Transverse colon (tissue), 4 donors: ENCODE measurements at regions not wholly inside any gene's neighbourhood (a gene's known extent, or its start where the extent isn't known, plus 50 kb on each side); places are given as distances from the start of the nearest gene placed in this dataset.

Source experiments
- DNase-seq: peaks from one replicate; pipeline ENCODE4 v3.0.0-alpha.2; 2019
- H3K27ac ChIP-seq, 4 donors: fragments of 200-600 bp; sonication (generic); 2 replicates each; pipeline ENCODE4 v1.5.1; 2016 to 2018; ENCODE audit warnings: inconsistent platforms in 4 of 4
- H3K27me3 ChIP-seq: fragments of 200-600 bp; sonication (generic); 2 replicates; pipeline ENCODE4 v1.5.1; 2017; ENCODE audit warnings: inconsistent platforms
- H3K36me3 ChIP-seq, 4 donors: fragments of 200-600 bp; sonication (generic); 2 replicates each; pipeline ENCODE4 v1.5.1; 2017 to 2019; ENCODE audit warnings: inconsistent platforms in 4 of 4
- H3K4me1 ChIP-seq, 4 donors: fragments of 200-600 bp; sonication (generic); 2 replicates each; pipeline ENCODE4 v1.5.1; 2017 to 2020; ENCODE audit warnings: inconsistent platforms in 4 of 4
- H3K4me3 ChIP-seq, 4 donors: fragments of 200-600 bp; sonication (generic); 1 replicate in 1 of 4; 2 replicates in 3 of 4; pipeline versions ENCODE4 v1.5.1 to v1.6.1; 2017 to 2019; ENCODE audit warnings: inconsistent platforms in 4 of 4
- H3K9me3 ChIP-seq, 2 donors: fragments of 200-600 bp; sonication (generic); 2 replicates each; pipeline ENCODE4 v1.5.1; 2017 to 2019; ENCODE audit warnings: inconsistent platforms in 2 of 2
- EP300 ChIP-seq: sonication (generic); formaldehyde crosslinking; IDR thresholded peaks from one replicate; pipeline ENCODE4 v1.6.1; 2017; ENCODE audit warnings: antibody characterized with exemption, low read depth
- POLR2A ChIP-seq: fragments of 450-650 bp; IDR thresholded peaks from one replicate; pipeline ENCODE4 v1.6.1; 2016; ENCODE audit warnings: antibody characterized with exemption, mild to moderate bottlenecking, moderate library complexity
- POLR2AphosphoS5 ChIP-seq, 3 donors: sonication (generic); formaldehyde crosslinking; IDR thresholded peaks; one replicate each; pipeline ENCODE4 v1.6.1; 2016; ENCODE audit warnings: antibody characterized with exemption in 3 of 3
- WGBS, 2 donors: methylation state at CpG; one replicate each; pipeline ENCODE4 v1.1.5; 2018; ENCODE audit warnings: low coverage in 1 of 2; 5-methylcytosine and 5-hydroxymethylcytosine counted together
- in situ Hi-C, 4 donors: fragments of 200-750 bp; cut with MboI; loops; one replicate each; pipeline versions ENCODE4 v1.15.0 to v1.15.1; 2017; ENCODE audit warnings: low sequenced_read_pairs in 3 of 4, low pct_ligation_motif_present in 1 of 4, low pct_unique_long_range_greater_than_20kb in 1 of 4
- intact Hi-C: fragments of 100-400 bp; cut with DNase I; formaldehyde crosslinking; loops from one replicate; pipeline ENCODE4 v1.15.1; 2023; ENCODE audit warnings: low total_unique reads
- TF ChIP-seq, protein P1 (sequence below), 5 experiments: fragments of 200-600 bp in 3 of 5; fragments of 450-650 bp in 2 of 5; sonication (generic) in 3 of 5; IDR thresholded peaks; 1 replicate in 2 of 5; 2 replicates in 3 of 5; pipeline ENCODE4 v1.5.1; 2016 to 2017; ENCODE audit warnings: antibody characterized with exemption in 5 of 5, inconsistent platforms in 3 of 5, mild to moderate bottlenecking in 2 of 5, moderate library complexity in 1 of 5

DNA sequence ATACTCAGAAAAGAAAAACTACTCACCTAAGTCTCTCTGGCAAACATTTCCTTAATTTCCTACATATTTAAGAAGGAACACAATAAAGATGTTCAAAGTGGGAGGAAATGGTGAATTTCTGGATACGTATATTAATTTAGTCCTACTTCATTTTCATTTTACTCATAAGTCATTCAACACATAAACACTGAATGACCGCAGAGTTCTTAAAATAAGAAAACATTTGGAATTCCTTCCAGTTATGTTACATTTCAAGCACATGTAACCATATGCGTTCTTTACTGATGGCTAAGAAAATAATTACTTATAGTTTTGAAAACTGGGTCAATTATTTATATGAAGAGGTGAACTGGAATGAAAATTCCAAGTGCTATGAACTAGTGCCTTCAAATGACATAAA is 409.3 kb downstream of the BCAT1 start:
- no peaks in the 10 kb centered on the region for H3K9me3 ChIP-seq
- H3K36me3 ChIP-seq: no peaks in the 10 kb centered on the region
- 82% methylated on average over 3 of the region's 3 CpGs for WGBS, 2 donors
- no peak for DNase-seq
- H3K4me1 ChIP-seq: peaks cover 0 to 7% (median 0%) of the 10 kb centered on the region in 4 donors
- in situ Hi-C loops: no loop called here
- H3K27ac ChIP-seq: peak overlapping the region in 1 of 4 donors; percentile 51
- intact Hi-C loops: no loop called here
- TF ChIP-seq POLR2AphosphoS5 (IDR thresholded peaks at IDR 0.05): no peak
- TF ChIP-seq, protein P1, sequence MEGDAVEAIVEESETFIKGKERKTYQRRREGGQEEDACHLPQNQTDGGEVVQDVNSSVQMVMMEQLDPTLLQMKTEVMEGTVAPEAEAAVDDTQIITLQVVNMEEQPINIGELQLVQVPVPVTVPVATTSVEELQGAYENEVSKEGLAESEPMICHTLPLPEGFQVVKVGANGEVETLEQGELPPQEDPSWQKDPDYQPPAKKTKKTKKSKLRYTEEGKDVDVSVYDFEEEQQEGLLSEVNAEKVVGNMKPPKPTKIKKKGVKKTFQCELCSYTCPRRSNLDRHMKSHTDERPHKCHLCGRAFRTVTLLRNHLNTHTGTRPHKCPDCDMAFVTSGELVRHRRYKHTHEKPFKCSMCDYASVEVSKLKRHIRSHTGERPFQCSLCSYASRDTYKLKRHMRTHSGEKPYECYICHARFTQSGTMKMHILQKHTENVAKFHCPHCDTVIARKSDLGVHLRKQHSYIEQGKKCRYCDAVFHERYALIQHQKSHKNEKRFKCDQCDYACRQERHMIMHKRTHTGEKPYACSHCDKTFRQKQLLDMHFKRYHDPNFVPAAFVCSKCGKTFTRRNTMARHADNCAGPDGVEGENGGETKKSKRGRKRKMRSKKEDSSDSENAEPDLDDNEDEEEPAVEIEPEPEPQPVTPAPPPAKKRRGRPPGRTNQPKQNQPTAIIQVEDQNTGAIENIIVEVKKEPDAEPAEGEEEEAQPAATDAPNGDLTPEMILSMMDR (IDR thresholded peaks at IDR 0.05): no peak
- TF ChIP-seq EP300: no peak
- TF ChIP-seq POLR2A: no peak
- no peak overlapping the region for H3K4me3 ChIP-seq
- H3K27me3 ChIP-seq: no peaks in the 10 kb centered on the region

GRCh38 chr12:24537083-24537860 is 411.6 kb downstream of the BCAT1 start:
- Histone ChIP-seq H3K27me3 (no peaks in the 10 kb centered on the region), H3K9me3 (no peaks in the 10 kb centered on the region), H3K36me3 (no peaks in the 10 kb centered on the region), H3K4me3 (no peak overlapping the region), H3K27ac (peak overlapping the region; percentile 22 to 65 (median 32)), H3K4me1 (peaks cover 0 to 7% (median 0%) of the 10 kb centered on the region in 4 donors)
- no peak for DNase-seq
- 64 to 76% methylated on average over 3 of the region's 3 CpGs for WGBS, 2 donors
- intact Hi-C loops: no loop called here
- TF ChIP-seq, protein P1 (IDR thresholded peaks at IDR 0.05): no peak
- TF ChIP-seq POLR2AphosphoS5 (IDR thresholded peaks at IDR 0.05) (no peak), POLR2A (no peak), EP300 (no peak)
- in situ Hi-C loops: no loop called here

DNA sequence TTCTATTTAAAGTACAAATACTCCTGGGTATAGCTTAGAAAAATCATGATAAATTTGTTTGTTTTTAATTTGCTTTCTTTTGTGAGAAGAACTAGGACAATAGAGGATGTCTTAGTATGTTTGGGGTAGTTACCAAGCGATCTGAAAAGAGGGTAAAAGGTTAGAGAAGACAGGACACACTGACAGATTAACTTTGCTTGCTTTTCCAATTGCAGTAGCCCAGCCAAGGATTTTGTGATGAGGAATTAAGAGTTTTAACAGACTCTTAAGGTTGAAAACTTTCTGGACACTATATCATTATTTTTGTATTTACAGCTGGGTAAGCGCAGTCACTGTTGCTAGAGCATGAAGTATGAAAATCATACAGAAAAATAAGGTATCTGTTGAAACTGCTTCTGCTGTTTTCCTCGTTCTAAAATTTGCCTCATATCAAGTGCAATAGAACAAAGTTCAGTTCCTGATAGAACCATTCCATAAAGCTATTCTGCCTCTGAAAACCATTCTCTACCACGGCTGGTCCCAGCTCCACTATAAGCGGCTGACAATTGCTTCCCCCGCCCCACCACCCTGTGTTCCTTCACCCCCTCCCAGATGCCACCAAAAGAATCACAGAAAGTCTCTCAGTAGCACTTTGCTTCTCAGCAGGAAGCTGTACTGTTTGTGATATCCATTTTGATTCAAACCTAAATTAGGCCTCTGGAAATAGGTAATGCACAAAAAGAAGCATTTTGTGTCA is 413.4 kb downstream of the BCAT1 start:
- Histone ChIP-seq H3K9me3 (no peaks in the 10 kb centered on the region), H3K4me1 (peaks cover 0 to 7% (median 0%) of the 10 kb centered on the region in 4 donors), H3K4me3 (no peak overlapping the region), H3K27ac (peak overlapping the region in 3 of 4 donors; percentile 28 to 56 (median 44)), H3K27me3 (no peaks in the 10 kb centered on the region), H3K36me3 (no peaks in the 10 kb centered on the region)
- WGBS, 2 donors: 31 to 44% methylated on average over 6 of the region's 6 CpGs
- DNase-seq: no peak
- TF ChIP-seq POLR2AphosphoS5 (IDR thresholded peaks at IDR 0.05): no peak
- no peak for TF ChIP-seq POLR2A
- TF ChIP-seq, protein P1 (IDR thresholded peaks at IDR 0.05): no peak
- no peak for TF ChIP-seq EP300
- in situ Hi-C loops: no loop called here
- intact Hi-C loops: no loop called here

DNA sequence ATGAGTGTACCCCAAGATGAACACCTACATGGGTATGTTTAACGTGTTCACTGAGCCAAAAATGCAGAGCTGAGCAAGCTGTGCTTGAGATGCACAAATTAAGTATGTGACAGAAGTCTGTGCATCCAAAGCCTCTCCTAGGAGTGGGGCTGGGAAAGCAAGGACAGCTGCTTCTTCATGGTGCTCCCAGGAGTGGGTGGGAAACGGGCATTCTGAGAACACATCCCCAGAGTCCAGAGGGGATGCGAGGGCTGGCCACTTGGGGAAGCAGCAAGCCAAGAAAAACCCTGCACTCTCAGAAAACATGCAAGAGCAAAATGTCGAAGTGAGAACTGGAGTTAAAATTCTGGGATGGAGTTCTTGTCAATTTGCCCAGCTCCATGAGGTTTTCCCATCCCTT is 414.3 kb downstream of the BCAT1 start:
- no peaks in the 10 kb centered on the region for H3K36me3 ChIP-seq
- 62 to 76% methylated on average over 2 to 4 of the region's 4 CpGs for WGBS, 2 donors
- H3K4me3 ChIP-seq: no peak overlapping the region
- no peak for DNase-seq
- in situ Hi-C loops (no loop called here), intact Hi-C loops (no loop called here)
- H3K27me3 ChIP-seq: no peaks in the 10 kb centered on the region
- H3K9me3 ChIP-seq: no peaks in the 10 kb centered on the region
- peak overlapping the region; percentile 28 to 56 (median 40) for H3K27ac ChIP-seq
- H3K4me1 ChIP-seq: peaks cover 0 to 7% (median 0%) of the 10 kb centered on the region in 4 donors
- TF ChIP-seq EP300: no peak
- TF ChIP-seq POLR2AphosphoS5 (IDR thresholded peaks at IDR 0.05): no peak
- TF ChIP-seq, protein P1 (IDR thresholded peaks at IDR 0.05): no peak
- TF ChIP-seq POLR2A: no peak
